IPS-20b (cell line): ENCODE measurements at regions not wholly inside any gene's neighbourhood (a gene's known extent, or its start where the extent isn't known, plus 50 kb on each side); places are given as distances from the start of the nearest gene placed in this dataset.
A peak's percentile ranks its signal among the peaks of the same experiment; 100 is the strongest.

Experiments
- H3K27ac ChIP-seq: one replicate; pipeline ENCODE4 v1.5.1; 2013; ENCODE audit warnings: low read length
- H3K27me3 ChIP-seq: 2 replicates; pipeline ENCODE4 v1.6.1; 2013; ENCODE audit warnings: mild to moderate bottlenecking, low read length, inconsistent platforms; ENCODE audit not compliant: insufficient read depth
- H3K36me3 ChIP-seq: 2 replicates; pipeline ENCODE4 v1.6.1; 2013; ENCODE audit warnings: low read depth, mild to moderate bottlenecking, inconsistent platforms, low read length, moderate library complexity; ENCODE audit not compliant: insufficient read depth
- H3K4me1 ChIP-seq: 2 replicates; pipeline ENCODE4 v1.6.1; 2013; ENCODE audit warnings: mild to moderate bottlenecking, control low read depth, inconsistent platforms, low read length, moderate library complexity; ENCODE audit not compliant: insufficient read depth
- H3K4me3 ChIP-seq: 2 replicates; pipeline ENCODE4 v1.5.1; 2013; ENCODE audit warnings: mild to moderate bottlenecking, low read length, inconsistent platforms
- H3K9ac ChIP-seq: 2 replicates; pipeline ENCODE4 v1.6.1; 2013; ENCODE audit warnings: low read depth, mild to moderate bottlenecking, inconsistent platforms, low read length, moderate library complexity
- H3K9me3 ChIP-seq: 2 replicates; pipeline ENCODE4 v1.6.1; 2013; ENCODE audit warnings: mild to moderate bottlenecking, low read depth, low read length, inconsistent platforms; ENCODE audit not compliant: insufficient read depth

- no peaks in the 10 kb centered on the region; the same call in 1 of the 2 replicates for H3K9me3 ChIP-seq
- no peaks in the 10 kb centered on the region for H3K27me3 ChIP-seq
- H3K4me3 ChIP-seq, result no peak overlapping the region
- H3K27ac ChIP-seq, result no peak overlapping the region
- no peaks in the 10 kb centered on the region for H3K36me3 ChIP-seq
- no peak overlapping the region for H3K9ac ChIP-seq
- no peaks in the 10 kb centered on the region for H3K4me1 ChIP-seq
These were observed 762.0 kb upstream of the IGFBP3 start for GRCh38 chr7:46682836-46683624.

- no peaks in the 10 kb centered on the region for H3K27me3 ChIP-seq
- H3K4me1 ChIP-seq, result no peaks in the 10 kb centered on the region
- H3K27ac ChIP-seq, result no peak overlapping the region
- no peaks in the 10 kb centered on the region; the same call in 1 of the 2 replicates for H3K9me3 ChIP-seq
- no peaks in the 10 kb centered on the region for H3K36me3 ChIP-seq
- no peak overlapping the region for H3K4me3 ChIP-seq
- no peak overlapping the region for H3K9ac ChIP-seq
These were observed 760.9 kb upstream of the IGFBP3 start for GRCh38 chr7:46681865-46682503.

DNA sequence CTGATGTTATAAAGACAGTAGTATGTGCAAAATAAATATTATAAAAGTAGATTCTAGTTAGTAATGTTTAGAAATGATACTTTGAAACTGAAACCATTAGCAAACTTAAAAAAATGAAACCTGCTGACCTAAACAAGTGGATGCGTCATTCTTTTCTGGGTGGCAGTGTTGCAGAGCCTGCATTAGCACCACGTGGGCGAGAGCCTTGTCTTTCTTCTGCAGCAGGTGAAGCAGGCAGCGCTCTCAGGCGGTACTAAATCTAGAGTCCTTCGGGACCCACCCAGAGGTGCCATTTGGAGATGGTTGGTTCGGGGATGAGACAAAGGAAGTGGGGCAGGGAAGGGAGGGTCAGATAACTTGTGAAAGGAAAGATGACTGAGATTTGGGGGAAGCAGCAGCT lies 759.1 kb upstream of the IGFBP3 start:
- H3K4me1 ChIP-seq, result 0 out of 2 replicates have a peak, but pooled peaks cover 3% of the 10 kb centered on the region
- H3K9me3 ChIP-seq, result no peaks in the 10 kb centered on the region; the same call in 1 of the 2 replicates
- no peak overlapping the region for H3K9ac ChIP-seq
- no peak overlapping the region for H3K27ac ChIP-seq
- no peaks in the 10 kb centered on the region for H3K27me3 ChIP-seq
- H3K36me3 ChIP-seq, result no peaks in the 10 kb centered on the region
- no peak overlapping the region for H3K4me3 ChIP-seq

GRCh38 chr7:46679671-46680070 lies 758.6 kb upstream of the IGFBP3 start:
- H3K9me3 ChIP-seq, result no peaks in the 10 kb centered on the region; the same call in 1 of the 2 replicates
- H3K4me1 ChIP-seq, result 0 out of 2 replicates have a peak, but pooled peaks cover 3% of the 10 kb centered on the region
- no peak overlapping the region for H3K9ac ChIP-seq
- no peak overlapping the region for H3K27ac ChIP-seq
- no peaks in the 10 kb centered on the region for H3K27me3 ChIP-seq
- H3K4me3 ChIP-seq, result no peak overlapping the region
- no peaks in the 10 kb centered on the region for H3K36me3 ChIP-seq

DNA sequence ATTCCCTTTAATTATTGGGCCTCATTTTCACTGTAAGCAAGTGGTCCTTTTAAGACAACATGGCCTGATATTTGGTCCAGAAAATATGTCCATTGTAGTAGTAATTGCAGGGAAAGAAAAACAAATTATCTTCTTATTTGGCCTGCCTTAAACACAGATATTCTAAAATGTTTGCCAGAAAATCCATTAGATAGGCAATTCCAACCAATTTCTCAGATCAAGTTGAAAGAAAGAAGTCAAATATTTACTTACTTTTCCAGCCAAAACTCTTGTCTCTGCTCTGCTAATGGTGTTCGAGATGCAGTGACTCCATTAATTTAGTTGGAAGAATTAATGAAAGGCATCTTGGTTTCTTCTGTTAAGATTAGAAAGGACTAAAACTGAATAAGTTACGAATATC lies 757.3 kb upstream of the IGFBP3 start:
- Histone ChIP-seq H3K9ac (no peak overlapping the region), H3K36me3 (no peaks in the 10 kb centered on the region), H3K4me3 (no peak overlapping the region), H3K9me3 (no peaks in the 10 kb centered on the region; the same call in 1 of the 2 replicates), H3K4me1 (0 out of 2 replicates have a peak, but pooled peaks cover 3% of the 10 kb centered on the region), H3K27ac (no peak overlapping the region), H3K27me3 (no peaks in the 10 kb centered on the region)

DNA sequence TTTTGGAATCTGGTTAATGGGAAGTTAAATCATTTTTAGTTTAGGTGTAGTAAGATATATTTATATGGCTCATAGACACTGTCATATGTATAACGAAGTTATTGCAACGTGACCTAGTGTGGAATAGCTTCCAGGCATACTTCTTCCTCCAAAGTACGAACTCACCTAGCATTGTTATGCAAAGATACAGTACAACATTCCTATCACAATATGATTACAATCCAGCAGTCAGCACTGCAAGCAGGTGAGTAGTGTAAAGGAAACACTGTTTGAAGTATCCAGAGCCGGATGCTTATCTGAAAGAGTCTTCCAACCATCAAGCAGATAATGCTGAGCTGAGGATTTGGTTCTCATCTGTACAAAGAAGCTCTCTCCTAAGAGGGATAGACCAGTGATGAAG lies 754.4 kb upstream of the IGFBP3 start:
- H3K27me3 ChIP-seq, result no peaks in the 10 kb centered on the region
- no peak overlapping the region for H3K27ac ChIP-seq
- no peaks in the 10 kb centered on the region for H3K36me3 ChIP-seq
- H3K9ac ChIP-seq, result no peak overlapping the region
- no peak overlapping the region for H3K4me3 ChIP-seq
- no peaks in the 10 kb centered on the region; the same call in 1 of the 2 replicates for H3K9me3 ChIP-seq
- peaks cover 15% of the 10 kb centered on the region for H3K4me1 ChIP-seq

DNA sequence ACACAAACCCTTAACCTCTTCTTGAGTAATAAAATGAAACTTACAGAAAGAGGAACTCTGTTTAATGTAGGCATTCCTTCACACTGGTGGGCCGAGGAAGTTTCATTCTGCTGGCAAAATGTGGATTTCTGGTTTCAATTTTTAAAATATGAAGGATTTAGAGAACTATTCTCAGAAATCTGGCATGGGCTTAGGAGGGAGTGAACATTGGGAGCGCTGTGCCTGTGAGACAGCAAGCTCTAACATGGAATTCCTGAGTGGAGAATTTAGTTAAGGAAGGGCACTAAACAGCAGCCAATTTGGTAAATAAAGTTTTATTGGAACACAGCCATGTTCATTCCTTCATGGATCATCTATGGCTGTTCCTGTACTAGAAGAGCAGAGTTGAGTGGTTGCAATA lies 751.8 kb upstream of the IGFBP3 start:
- Histone ChIP-seq H3K27ac (no peak overlapping the region), H3K9me3 (no peaks in the 10 kb centered on the region; the same call in 1 of the 2 replicates), H3K4me1 (peaks cover 17% of the 10 kb centered on the region), H3K4me3 (no peak overlapping the region), H3K36me3 (no peaks in the 10 kb centered on the region), H3K27me3 (no peaks in the 10 kb centered on the region), H3K9ac (no peak overlapping the region)

GRCh38 chr7:46671108-46671769 lies 750.2 kb upstream of the IGFBP3 start:
- Histone ChIP-seq H3K27me3 (no peaks in the 10 kb centered on the region), H3K4me3 (peak overlapping the region; percentile 31; the same call in 1 of the 2 replicates), H3K4me1 (peaks cover 17% of the 10 kb centered on the region), H3K9ac (no peak overlapping the region; the same call in 1 of the 2 replicates), H3K27ac (peak overlapping the region; percentile 12), H3K9me3 (peaks cover 10% of the 10 kb centered on the region), H3K36me3 (no peaks in the 10 kb centered on the region)

DNA sequence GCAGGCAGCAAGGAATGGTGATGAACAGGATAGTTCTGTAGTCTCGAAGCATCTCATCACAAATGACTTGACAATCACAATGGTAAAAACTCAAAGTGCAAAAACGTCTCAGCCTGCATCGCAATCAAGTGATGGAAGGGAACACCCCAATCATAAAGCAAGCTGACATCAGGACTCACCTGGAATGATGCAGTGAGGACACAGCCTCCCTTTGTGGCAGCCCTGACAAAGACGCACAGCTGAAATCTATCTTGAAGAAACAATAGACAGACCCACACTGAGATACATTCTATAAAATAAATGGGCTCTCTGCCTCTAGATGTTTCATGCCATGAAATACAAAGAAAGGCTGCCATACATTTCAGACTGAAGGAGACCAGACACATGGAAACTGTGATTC lies 748.0 kb upstream of the IGFBP3 start:
- Histone ChIP-seq H3K36me3 (no peaks in the 10 kb centered on the region), H3K27ac (no peak overlapping the region), H3K4me1 (peaks cover 14% of the 10 kb centered on the region), H3K9ac (no peak overlapping the region), H3K4me3 (no peak overlapping the region), H3K9me3 (peaks cover 11% of the 10 kb centered on the region), H3K27me3 (no peaks in the 10 kb centered on the region)

- no peaks in the 10 kb centered on the region for H3K36me3 ChIP-seq
These were observed 743.4 kb upstream of the IGFBP3 start for GRCh38 chr7:46664453-46664852.

GRCh38 chr7:46663025-46663424 lies 742.0 kb upstream of the IGFBP3 start:
- no peak overlapping the region for H3K27ac ChIP-seq
- peaks cover 14% of the 10 kb centered on the region for H3K9me3 ChIP-seq
- no peaks in the 10 kb centered on the region for H3K27me3 ChIP-seq
- H3K36me3 ChIP-seq, result no peaks in the 10 kb centered on the region; the same call in 1 of the 2 replicates
- H3K4me3 ChIP-seq, result no peak overlapping the region
- H3K9ac ChIP-seq, result no peak overlapping the region
- no peaks in the 10 kb centered on the region for H3K4me1 ChIP-seq

More at GRCh38 chr7:46664453-46664852, 743.4 kb upstream of the IGFBP3 start:
- no peak overlapping the region for H3K9ac ChIP-seq
- no peaks in the 10 kb centered on the region for H3K4me1 ChIP-seq
- H3K27ac ChIP-seq, result no peak overlapping the region
- H3K9me3 ChIP-seq, result peaks cover 11% of the 10 kb centered on the region
- H3K4me3 ChIP-seq, result no peak overlapping the region
- H3K27me3 ChIP-seq, result no peaks in the 10 kb centered on the region
